Body of pancreas (tissue), 4 donors: ENCODE measurements at regions not wholly inside any gene's neighbourhood (a gene's known extent, or its start where the extent isn't known, plus 50 kb on each side); places are given as distances from the start of the nearest gene placed in this dataset.

ENCODE experiments used
- POLR2A ChIP-seq, 3 donors: fragments of 450-650 bp; IDR thresholded peaks; one replicate each; pipeline ENCODE4 v1.6.1; 2016; ENCODE audit warnings: antibody characterized with exemption in 3 of 3, mild to moderate bottlenecking in 2 of 3
- TF ChIP-seq, protein P1 (sequence below), 7 experiments: fragments of 450-650 bp in 4 of 7; fragments of 200-600 bp in 3 of 7; sonication (generic) in 3 of 7; IDR thresholded peaks; one replicate each; pipeline ENCODE4 v1.5.1; 2016 to 2019; ENCODE audit warnings: antibody characterized with exemption in 7 of 7

DNA sequence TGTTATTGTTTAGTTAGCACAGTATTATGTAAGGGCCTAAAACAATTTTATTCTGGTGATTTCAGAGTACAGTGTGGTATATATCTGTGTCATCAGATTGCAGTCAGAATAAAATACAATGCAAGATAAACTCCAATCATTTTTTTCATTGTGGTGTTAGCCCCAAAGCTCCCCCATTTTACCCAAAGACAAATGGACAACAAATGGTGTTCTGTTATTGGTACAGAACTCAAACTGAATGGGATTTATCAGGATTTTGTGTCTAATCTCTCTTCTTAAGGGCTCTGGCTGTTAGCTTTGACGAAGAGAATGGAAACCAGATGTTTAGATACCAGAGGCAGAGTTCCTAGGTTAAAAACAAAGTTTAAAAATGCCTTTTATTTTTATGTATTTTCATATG, 163.1 kb upstream of the USP25 start:
- TF ChIP-seq, protein P1, sequence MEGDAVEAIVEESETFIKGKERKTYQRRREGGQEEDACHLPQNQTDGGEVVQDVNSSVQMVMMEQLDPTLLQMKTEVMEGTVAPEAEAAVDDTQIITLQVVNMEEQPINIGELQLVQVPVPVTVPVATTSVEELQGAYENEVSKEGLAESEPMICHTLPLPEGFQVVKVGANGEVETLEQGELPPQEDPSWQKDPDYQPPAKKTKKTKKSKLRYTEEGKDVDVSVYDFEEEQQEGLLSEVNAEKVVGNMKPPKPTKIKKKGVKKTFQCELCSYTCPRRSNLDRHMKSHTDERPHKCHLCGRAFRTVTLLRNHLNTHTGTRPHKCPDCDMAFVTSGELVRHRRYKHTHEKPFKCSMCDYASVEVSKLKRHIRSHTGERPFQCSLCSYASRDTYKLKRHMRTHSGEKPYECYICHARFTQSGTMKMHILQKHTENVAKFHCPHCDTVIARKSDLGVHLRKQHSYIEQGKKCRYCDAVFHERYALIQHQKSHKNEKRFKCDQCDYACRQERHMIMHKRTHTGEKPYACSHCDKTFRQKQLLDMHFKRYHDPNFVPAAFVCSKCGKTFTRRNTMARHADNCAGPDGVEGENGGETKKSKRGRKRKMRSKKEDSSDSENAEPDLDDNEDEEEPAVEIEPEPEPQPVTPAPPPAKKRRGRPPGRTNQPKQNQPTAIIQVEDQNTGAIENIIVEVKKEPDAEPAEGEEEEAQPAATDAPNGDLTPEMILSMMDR (IDR thresholded peaks at IDR 0.05), result no peak
- TF ChIP-seq POLR2A (IDR thresholded peaks at IDR 0.05), result no peak
